Tibial artery (tissue), 4 donors: ENCODE measurements at regions not wholly inside any gene's neighbourhood (a gene's known extent, or its start where the extent isn't known, plus 50 kb on each side); places are given as distances from the start of the nearest gene placed in this dataset.

Source experiments
- DNase-seq, 2 donors: peaks; one replicate each; pipeline ENCODE4 v3.0.0-alpha.2; 2019
- H3K27ac ChIP-seq, 2 donors: fragments of 200-600 bp; sonication (generic) in 1 of 2; 1 replicate in 1 of 2; 2 replicates in 1 of 2; pipeline ENCODE4 v1.5.1; 2018 to 2019; ENCODE audit warnings: mild to moderate bottlenecking in 1 of 2
- H3K27me3 ChIP-seq, 2 donors: fragments of 200-600 bp; sonication (generic) in 1 of 2; one replicate each; pipeline versions ENCODE4 v1.5.1 to v1.6.0; 2016 to 2019
- H3K36me3 ChIP-seq, 3 donors: fragments of 200-600 bp; sonication (generic) in 2 of 3; one replicate each; pipeline ENCODE4 v1.5.1; 2016 to 2019; ENCODE audit warnings: mild to moderate bottlenecking in 2 of 3
- H3K4me1 ChIP-seq, 4 donors: fragments of 200-600 bp; sonication (generic) in 2 of 4; 1 replicate in 3 of 4; 2 replicates in 1 of 4; pipeline ENCODE4 v1.5.1; 2016 to 2019
- H3K4me3 ChIP-seq, 2 donors: fragments of 200-600 bp; sonication (generic) in 1 of 2; 1 replicate in 1 of 2; 2 replicates in 1 of 2; pipeline ENCODE4 v1.5.1; 2018 to 2019; ENCODE audit warnings: mild to moderate bottlenecking in 2 of 2
- H3K9me3 ChIP-seq, 3 donors: fragments of 200-600 bp; sonication (generic) in 1 of 3; one replicate each; pipeline ENCODE4 v1.5.1; 2016 to 2019
- CTCF ChIP-seq, 2 experiments: fragments of 200-600 bp in 1 of 2; fragments of 450-650 bp in 1 of 2; IDR thresholded peaks; one replicate each; pipeline ENCODE4 v1.5.1; 2017 to 2019; ENCODE audit warnings: antibody characterized with exemption in 2 of 2, mild to moderate bottlenecking in 1 of 2, moderate library complexity in 1 of 2
- intact Hi-C: fragments of 100-400 bp; cut with DNase I; formaldehyde crosslinking; loops from one replicate; pipeline ENCODE4 v1.15.0; 2023; ENCODE audit warnings: low total_unique reads

- Histone ChIP-seq H3K4me3 (no peak overlapping the region), H3K27ac (no peak overlapping the region), H3K27me3 (no peaks in the 10 kb centered on the region), H3K36me3 (no peaks in the 10 kb centered on the region), H3K4me1 (no peaks in the 10 kb centered on the region), H3K9me3 (no peaks in the 10 kb centered on the region)
- no peak for DNase-seq
- intact Hi-C loops: no loop called here
- no peak for TF ChIP-seq CTCF (IDR thresholded peaks at IDR 0.05)
Measured at GRCh38 chr1:87880098-87880760, 551.5 kb downstream of the LMO4 start.

GRCh38 chr1:87880764-87881163, 552.1 kb downstream of the LMO4 start:
- DNase-seq: no peak
- intact Hi-C loops: no loop called here
- Histone ChIP-seq H3K27ac (no peak overlapping the region), H3K27me3 (no peaks in the 10 kb centered on the region), H3K4me3 (no peak overlapping the region), H3K9me3 (no peaks in the 10 kb centered on the region), H3K4me1 (peaks cover 0 to 2% (median 0%) of the 10 kb centered on the region in 4 donors), H3K36me3 (no peaks in the 10 kb centered on the region)
- TF ChIP-seq CTCF (IDR thresholded peaks at IDR 0.05): no peak

GRCh38 chr1:87883906-87884305, 555.2 kb downstream of the LMO4 start:
- intact Hi-C loops: no loop called here
- peaks cover 0 to 11% (median 0%) of the 10 kb centered on the region in 4 donors for H3K4me1 ChIP-seq
- no peak for TF ChIP-seq CTCF (IDR thresholded peaks at IDR 0.05)
- H3K4me3 ChIP-seq: no peak overlapping the region
- H3K27ac ChIP-seq: no peak overlapping the region
- H3K27me3 ChIP-seq: no peaks in the 10 kb centered on the region
- no peak for DNase-seq
- H3K36me3 ChIP-seq: no peaks in the 10 kb centered on the region
- no peaks in the 10 kb centered on the region for H3K9me3 ChIP-seq

- DNase-seq: no peak
Measured at GRCh38 chr1:87884581-87884980, 555.9 kb downstream of the LMO4 start.

GRCh38 chr1:87885278-87886025, 556.8 kb downstream of the LMO4 start:
- TF ChIP-seq CTCF (IDR thresholded peaks at IDR 0.05): no peak
- no peaks in the 10 kb centered on the region for H3K9me3 ChIP-seq

More at GRCh38 chr1:87884581-87884980, 555.9 kb downstream of the LMO4 start:
- TF ChIP-seq CTCF (IDR thresholded peaks at IDR 0.05): no peak
- Histone ChIP-seq H3K4me3 (no peak overlapping the region), H3K27ac (no peak overlapping the region), H3K9me3 (no peaks in the 10 kb centered on the region), H3K4me1 (peaks cover 0 to 11% (median 0%) of the 10 kb centered on the region in 4 donors), H3K36me3 (no peaks in the 10 kb centered on the region), H3K27me3 (no peaks in the 10 kb centered on the region)
- intact Hi-C loops: no loop called here

More at GRCh38 chr1:87885278-87886025, 556.8 kb downstream of the LMO4 start:
- H3K27me3 ChIP-seq: no peaks in the 10 kb centered on the region
- peaks cover 0 to 11% (median 0%) of the 10 kb centered on the region in 4 donors for H3K4me1 ChIP-seq
- intact Hi-C loops: no loop called here
- H3K4me3 ChIP-seq: no peak overlapping the region
- no peaks in the 10 kb centered on the region for H3K36me3 ChIP-seq
- DNase-seq: no peak
- H3K27ac ChIP-seq: no peak overlapping the region
